MCF 10A (cell line): ENCODE measurements at regions not wholly inside any gene's neighbourhood (a gene's known extent, or its start where the extent isn't known, plus 50 kb on each side); places are given as distances from the start of the nearest gene placed in this dataset.
"Not testable (repeated sequence)": the region's sequence is repeated elsewhere in the genome, so short reads cannot be mapped to it uniquely, and the experiment has no call there.

ENCODE experiments used
- BruUV-seq: library from RNA; stranded (reverse); fragments of 400-500 nt; replicated peaks from 2 replicates; lab custom pipeline; 2021; lab: Mats Ljungman, UMichigan
- CTCF ChIA-PET: fragments of 300-600 bp; sonication (Branson Sonifier 250); formaldehyde crosslinking; extraction: SDS; loops from one replicate; lab custom pipeline; 2021; ENCODE audit warnings: antibody characterized with exemption, inconsistent platforms; lab: Yijun Ruan, JAX
- POLR2A ChIA-PET: fragments of 300-600, 350-650 bp; sonication (Branson Sonifier 250); formaldehyde crosslinking; extraction: SDS; loops from one replicate; lab custom pipeline; 2020; ENCODE audit warnings: antibody characterized with exemption, inconsistent platforms; lab: Yijun Ruan, JAX
- DNase-seq: peaks from one replicate; pipeline ENCODE4 v3.0.0-alpha.2; 2018; ENCODE audit not compliant: unreplicated experiment
- H3K27ac Mint-ChIP-seq: one replicate; pipeline ENCODE4 v1.8.0; 2022; ENCODE audit warnings: mild to moderate bottlenecking, low read depth, mixed read lengths; ENCODE audit not compliant: unreplicated experiment
- H3K27me3 Mint-ChIP-seq: one replicate; pipeline ENCODE4 v1.8.0; 2022; ENCODE audit warnings: mixed read lengths; ENCODE audit not compliant: insufficient read depth, unreplicated experiment
- H3K36me3 Mint-ChIP-seq: one replicate; pipeline ENCODE4 v1.8.0; 2022; ENCODE audit warnings: mild to moderate bottlenecking, moderate library complexity, mixed read lengths; ENCODE audit not compliant: insufficient read depth, unreplicated experiment
- H3K4me1 Mint-ChIP-seq: one replicate; pipeline ENCODE4 v1.8.0; 2022; ENCODE audit warnings: mixed read lengths; ENCODE audit not compliant: insufficient read depth, unreplicated experiment
- H3K4me3 Mint-ChIP-seq: one replicate; pipeline ENCODE4 v1.8.0; 2022; ENCODE audit warnings: mild to moderate bottlenecking, moderate library complexity, mixed read lengths; ENCODE audit not compliant: unreplicated experiment
- H3K9me3 Mint-ChIP-seq: one replicate; pipeline ENCODE4 v1.8.0; 2022; ENCODE audit warnings: mixed read lengths; ENCODE audit not compliant: unreplicated experiment
- intact Hi-C: fragments of 100-400 bp; cut with micrococcal nuclease; formaldehyde crosslinking; loops from 2 replicates; pipeline ENCODE4 v1.14.1; 2022
- TF ChIP-seq, protein P1 (sequence below): fragments of 200-600 bp; IDR thresholded peaks from one replicate; pipeline ENCODE4 v1.8.0; 2022; ENCODE audit warnings: antibody characterized with exemption, mild to moderate bottlenecking; ENCODE audit not compliant: unreplicated experiment

DNA sequence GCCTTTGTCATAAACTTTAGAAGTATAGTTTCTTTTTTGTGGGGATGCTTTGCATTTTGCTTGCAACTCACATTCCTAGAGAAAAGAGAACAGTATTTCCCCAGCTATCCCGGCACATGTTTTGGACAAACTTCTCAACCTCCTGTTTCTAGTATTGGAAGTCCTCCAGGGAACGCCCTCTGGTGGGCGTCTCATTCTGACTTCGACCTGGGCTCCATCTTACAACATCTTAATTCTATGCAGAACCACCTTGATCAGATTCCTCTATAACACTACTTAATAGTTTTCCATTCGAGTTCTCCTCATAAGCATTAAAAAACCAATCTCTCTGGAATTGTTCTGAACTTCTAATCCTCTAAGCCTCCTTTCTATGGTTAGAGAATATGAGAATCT is 139.5 kb upstream of the FZD8 start:
- no peaks in the 10 kb centered on the region for H3K27me3 Mint-ChIP-seq
- intact Hi-C loops: loop anchor here (1.0 to 5.0 kb wide), 2 partner anchors 944 to 996 kb away; no protein-coding TSS in a partner anchor
- no peaks in the 10 kb centered on the region for H3K36me3 Mint-ChIP-seq
- peak; percentile 30 for DNase-seq
- peak overlapping the region; percentile 93 for H3K27ac Mint-ChIP-seq
- H3K4me1 Mint-ChIP-seq: peaks cover 34% of the 10 kb centered on the region
- H3K9me3 Mint-ChIP-seq: peaks cover 12% of the 10 kb centered on the region
- ChIA-PET POLR2A (interaction anchor here (0.6 to 1.2 kb wide), 5 partner anchors 21 to 1469 kb away, joined by 3 to 5 read pairs (median 4); no protein-coding TSS in a partner anchor), CTCF (interaction anchor here (0.6 to 1.5 kb wide), 6 partner anchors 28 to 940 kb away, joined by 3 to 6 read pairs (median 4); no protein-coding TSS in a partner anchor)
- TF ChIP-seq, protein P1, sequence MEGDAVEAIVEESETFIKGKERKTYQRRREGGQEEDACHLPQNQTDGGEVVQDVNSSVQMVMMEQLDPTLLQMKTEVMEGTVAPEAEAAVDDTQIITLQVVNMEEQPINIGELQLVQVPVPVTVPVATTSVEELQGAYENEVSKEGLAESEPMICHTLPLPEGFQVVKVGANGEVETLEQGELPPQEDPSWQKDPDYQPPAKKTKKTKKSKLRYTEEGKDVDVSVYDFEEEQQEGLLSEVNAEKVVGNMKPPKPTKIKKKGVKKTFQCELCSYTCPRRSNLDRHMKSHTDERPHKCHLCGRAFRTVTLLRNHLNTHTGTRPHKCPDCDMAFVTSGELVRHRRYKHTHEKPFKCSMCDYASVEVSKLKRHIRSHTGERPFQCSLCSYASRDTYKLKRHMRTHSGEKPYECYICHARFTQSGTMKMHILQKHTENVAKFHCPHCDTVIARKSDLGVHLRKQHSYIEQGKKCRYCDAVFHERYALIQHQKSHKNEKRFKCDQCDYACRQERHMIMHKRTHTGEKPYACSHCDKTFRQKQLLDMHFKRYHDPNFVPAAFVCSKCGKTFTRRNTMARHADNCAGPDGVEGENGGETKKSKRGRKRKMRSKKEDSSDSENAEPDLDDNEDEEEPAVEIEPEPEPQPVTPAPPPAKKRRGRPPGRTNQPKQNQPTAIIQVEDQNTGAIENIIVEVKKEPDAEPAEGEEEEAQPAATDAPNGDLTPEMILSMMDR: no peak
- no peak overlapping the region for H3K4me3 Mint-ChIP-seq
- BruUV-seq: no TSS peak

DNA sequence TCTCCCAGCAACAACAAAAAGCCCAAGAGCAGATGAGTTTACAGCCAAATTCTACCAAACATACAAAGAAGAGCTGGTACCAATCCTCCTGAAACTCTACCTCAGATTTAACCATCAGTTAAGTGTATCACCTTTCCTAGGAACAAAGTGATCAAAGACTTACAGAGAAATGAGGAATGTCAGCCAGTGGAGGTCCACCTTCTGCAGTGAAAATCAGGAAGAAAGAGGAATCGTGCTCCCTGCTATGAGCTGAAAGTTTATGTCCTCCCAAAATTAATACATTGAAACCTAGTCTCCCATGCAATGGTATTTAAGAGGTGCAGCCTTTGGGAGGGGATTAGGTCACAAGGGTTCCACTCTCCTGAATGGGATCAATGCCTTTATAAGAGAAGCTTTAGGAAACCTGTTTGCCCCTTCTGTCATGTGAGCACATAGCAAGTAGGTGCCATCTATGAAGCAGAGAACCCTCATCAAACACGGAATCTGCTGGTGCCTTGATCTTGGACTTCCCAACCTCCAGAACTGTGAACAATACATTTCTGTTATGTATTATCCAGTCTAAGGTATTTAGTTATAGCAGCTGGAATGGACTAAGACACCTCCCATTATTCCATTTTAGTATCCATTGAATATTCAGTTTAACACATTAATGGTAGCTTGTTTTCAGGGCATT is 139.0 kb upstream of the FZD8 start:
- peaks cover 8% of the 10 kb centered on the region for H3K9me3 Mint-ChIP-seq
- no peak overlapping the region for H3K4me3 Mint-ChIP-seq
- POLR2A ChIA-PET: interaction anchor here (0.6 to 1.2 kb wide), 3 partner anchors 107 to 1470 kb away, joined by 3 to 5 read pairs (median 4); no protein-coding TSS in a partner anchor
- H3K36me3 Mint-ChIP-seq: no peaks in the 10 kb centered on the region
- CTCF ChIA-PET: interaction anchor here (0.6 to 1.5 kb wide), 8 partner anchors 12 to 941 kb away, joined by 3 to 6 read pairs (median 4); no protein-coding TSS in a partner anchor
- H3K4me1 Mint-ChIP-seq: peaks cover 34% of the 10 kb centered on the region
- H3K27me3 Mint-ChIP-seq: no peaks in the 10 kb centered on the region
- H3K27ac Mint-ChIP-seq: no peak overlapping the region
- TF ChIP-seq, protein P1: no peak
- intact Hi-C loops: loop anchor here (1.0 to 5.0 kb wide), 2 partner anchors 944 to 996 kb away; no protein-coding TSS in a partner anchor
- BruUV-seq: no TSS peak
- DNase-seq: peak; percentile 14

DNA sequence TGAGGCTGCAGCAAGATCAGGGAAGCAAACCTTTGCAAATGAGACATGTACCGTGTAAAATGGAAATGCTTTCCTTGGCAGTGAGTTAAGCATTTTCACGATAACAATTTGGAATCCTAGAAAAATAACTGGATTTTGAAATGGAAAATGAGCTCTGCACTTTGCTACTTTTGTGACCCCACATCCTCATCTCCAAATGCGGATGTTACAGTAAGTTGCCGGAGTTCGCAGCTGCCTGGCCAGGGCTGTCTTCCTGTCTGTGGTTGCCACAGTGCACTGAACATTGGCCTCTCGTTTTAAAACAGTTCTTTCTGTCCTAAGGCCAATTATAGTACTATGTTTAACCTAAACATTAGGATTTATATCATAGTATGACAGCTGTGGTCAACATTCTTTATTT is 136.2 kb upstream of the FZD8 start:
- no peak overlapping the region for H3K27ac Mint-ChIP-seq
- CTCF ChIA-PET: no interaction called here
- no peak overlapping the region for H3K4me3 Mint-ChIP-seq
- H3K4me1 Mint-ChIP-seq: peaks cover 28% of the 10 kb centered on the region
- no peak for DNase-seq
- H3K36me3 Mint-ChIP-seq: no peaks in the 10 kb centered on the region
- POLR2A ChIA-PET: interaction anchor here (0.6 to 1.0 kb wide), 2 partner anchors 12 to 969 kb away, joined by 3 read pairs; no protein-coding TSS in a partner anchor
- H3K27me3 Mint-ChIP-seq: no peaks in the 10 kb centered on the region
- TF ChIP-seq, protein P1: no peak
- no peaks in the 10 kb centered on the region for H3K9me3 Mint-ChIP-seq
- BruUV-seq: no TSS peak
- intact Hi-C loops: no loop called here

DNA sequence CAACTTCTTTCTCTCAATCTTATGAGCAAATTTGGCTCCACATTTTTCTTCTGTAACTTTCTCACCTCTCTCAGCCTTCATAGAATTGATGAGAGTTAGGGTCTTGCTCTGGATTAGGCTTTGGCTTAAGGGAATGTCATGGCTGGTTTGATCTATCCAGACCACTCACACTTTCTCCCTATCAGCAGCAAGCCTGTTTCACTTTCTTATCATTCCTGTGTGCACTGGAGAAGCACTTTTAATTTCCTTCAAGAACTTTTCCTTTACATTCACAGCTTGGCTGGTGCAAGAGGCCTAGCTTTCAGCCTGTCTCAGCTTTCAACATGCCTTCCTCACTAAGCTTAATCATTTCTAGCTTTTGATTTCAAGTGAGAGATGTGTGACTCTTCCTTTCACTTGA is 134.5 kb upstream of the FZD8 start:
- H3K9me3 Mint-ChIP-seq, BruUV-seq, H3K4me3 Mint-ChIP-seq, POLR2A ChIA-PET, intact Hi-C loops, H3K27me3 Mint-ChIP-seq, H3K27ac Mint-ChIP-seq, DNase-seq, CTCF ChIA-PET, H3K36me3 Mint-ChIP-seq: not testable (repeated sequence)
- H3K4me1 Mint-ChIP-seq: peaks cover 13% of the 10 kb centered on the region
